HG02571 (cell line): ENCODE measurements at regions not wholly inside any gene's neighbourhood (a gene's known extent, or its start where the extent isn't known, plus 50 kb on each side); places are given as distances from the start of the nearest gene placed in this dataset.

ENCODE experiments used
- ATAC-seq: cut with Tn5 transposase; IDR thresholded peaks from one replicate; pipeline ENCODE4 v1.9.1; 2021; ENCODE audit warnings: mild to moderate bottlenecking, moderate library complexity; ENCODE audit not compliant: unreplicated experiment

GRCh38 chr5:104785097-104785496 is 1222.5 kb upstream of the NUDT12 start:
- no peak for ATAC-seq

- no peak for ATAC-seq
Observed at GRCh38 chr5:104774372-104774771, 1211.8 kb upstream of the NUDT12 start.

- ATAC-seq, result no peak
Observed at GRCh38 chr5:104764197-104764596, 1201.6 kb upstream of the NUDT12 start.

- ATAC-seq, result no peak
Observed at GRCh38 chr5:104763216-104763615, 1200.6 kb upstream of the NUDT12 start.

- no peak for ATAC-seq
Observed at GRCh38 chr5:104757915-104758314, 1195.3 kb upstream of the NUDT12 start.

GRCh38 chr5:104755806-104756205 is 1193.2 kb upstream of the NUDT12 start:
- ATAC-seq, result no peak

- ATAC-seq, result no peak
Observed at GRCh38 chr5:104754311-104754995, 1191.9 kb upstream of the NUDT12 start.

- no peak for ATAC-seq
Observed at GRCh38 chr5:104751969-104752368, 1189.4 kb upstream of the NUDT12 start.

GRCh38 chr5:104739905-104740304 is 1177.3 kb upstream of the NUDT12 start:
- no peak for ATAC-seq

GRCh38 chr5:104739503-104739902 is 1176.9 kb upstream of the NUDT12 start:
- no peak for ATAC-seq

GRCh38 chr5:104736073-104736472 is 1173.5 kb upstream of the NUDT12 start:
- ATAC-seq, result no peak

GRCh38 chr5:104734046-104734445 is 1171.5 kb upstream of the NUDT12 start:
- no peak for ATAC-seq

- ATAC-seq, result no peak
Observed at GRCh38 chr5:104733063-104733669, 1170.6 kb upstream of the NUDT12 start.

GRCh38 chr5:104731331-104731730 is 1168.7 kb upstream of the NUDT12 start:
- ATAC-seq, result no peak

- no peak for ATAC-seq
Observed at GRCh38 chr5:104708027-104708426, 1145.4 kb upstream of the NUDT12 start.

GRCh38 chr5:104706600-104706999 is 1144.0 kb upstream of the NUDT12 start:
- no peak for ATAC-seq

- ATAC-seq, result no peak
Observed at GRCh38 chr5:104702212-104702611, 1139.6 kb upstream of the NUDT12 start.

GRCh38 chr5:104699438-104699837 is 1136.8 kb upstream of the NUDT12 start:
- ATAC-seq, result no peak

GRCh38 chr5:104661256-104661655 is 1098.7 kb upstream of the NUDT12 start:
- ATAC-seq, result no peak

- no peak for ATAC-seq
Observed at GRCh38 chr5:104659497-104659896, 1096.9 kb upstream of the NUDT12 start.

- no peak for ATAC-seq
Observed at GRCh38 chr5:104652271-104652861, 1089.8 kb upstream of the NUDT12 start.

- no peak for ATAC-seq
Observed at GRCh38 chr5:104650313-104651055, 1087.9 kb upstream of the NUDT12 start.
